Body of pancreas (tissue), 4 donors: ENCODE measurements at regions not wholly inside any gene's neighbourhood (a gene's known extent, or its start where the extent isn't known, plus 50 kb on each side); places are given as distances from the start of the nearest gene placed in this dataset.

ENCODE experiments used
- ATAC-seq: fragments of 150-250 bp; one replicate; pipeline ENCODE4 v1.9.1; 2016
- DNase-seq, 4 donors: peaks; one replicate each; pipeline ENCODE4 v3.0.0-alpha.2; 2019
- H3K27ac ChIP-seq, 4 donors: fragments of 200-600 bp; sonication (generic); 1 replicate in 3 of 4; 2 replicates in 1 of 4; pipeline versions ENCODE4 v1.5.1 to v1.6.1; 2016 to 2019; ENCODE audit warnings: mild to moderate bottlenecking in 1 of 4, mixed read lengths in 1 of 4, moderate library complexity in 1 of 4
- H3K27me3 ChIP-seq, 2 donors: fragments of 200-600 bp; sonication (generic); one replicate each; pipeline ENCODE4 v1.6.0; 2016; ENCODE audit warnings: mild to moderate bottlenecking in 1 of 2
- H3K36me3 ChIP-seq, 2 donors: fragments of 200-600 bp; sonication (generic); replicated peaks in 1 of 2; 2 replicates each; pipeline ENCODE4 v1.5.1; 2016; ENCODE audit warnings: low read depth in 2 of 2; ENCODE audit not compliant: insufficient read depth in 1 of 2
- H3K4me1 ChIP-seq: fragments of 200-600 bp; sonication (generic); one replicate; pipeline ENCODE4 v1.6.0; 2016
- H3K4me3 ChIP-seq, 2 donors: fragments of 200-600 bp; sonication (generic); 1 replicate in 1 of 2; 2 replicates in 1 of 2; pipeline ENCODE4 v1.5.1; 2016 to 2019
- H3K9me3 ChIP-seq, 3 donors: fragments of 200-600 bp; sonication (generic); 1 replicate in 2 of 3; 2 replicates in 1 of 3; pipeline ENCODE4 v1.5.1; 2016
- CTCF ChIP-seq, 7 experiments: fragments of 450-650 bp in 4 of 7; fragments of 200-600 bp in 3 of 7; sonication (generic) in 3 of 7; IDR thresholded peaks; one replicate each; pipeline ENCODE4 v1.5.1; 2016 to 2019; ENCODE audit warnings: antibody characterized with exemption in 7 of 7
- POLR2A ChIP-seq, 3 donors: fragments of 450-650 bp; IDR thresholded peaks; one replicate each; pipeline ENCODE4 v1.6.1; 2016; ENCODE audit warnings: antibody characterized with exemption in 3 of 3, mild to moderate bottlenecking in 2 of 3
- WGBS, 2 donors: methylation state at CpG; one replicate each; pipeline ENCODE4 v1.1.5; 2017; 5-methylcytosine and 5-hydroxymethylcytosine counted together
- intact Hi-C: fragments of 100-400 bp; cut with DNase I; formaldehyde crosslinking; loops from one replicate; pipeline ENCODE4 v1.15.1; 2023

- 92 to 96% methylated on average over 2 of the region's 2 CpGs for WGBS, 2 donors
Observed at GRCh38 chr7:131051304-131051703, 276.4 kb upstream of the MKLN1 start.

GRCh38 chr7:131052285-131052904 is 275.3 kb upstream of the MKLN1 start:
- Histone ChIP-seq H3K27ac (peak overlapping the region in 1 of 4 donors; percentile 19), H3K9me3 (no peaks in the 10 kb centered on the region), H3K36me3 (no peaks in the 10 kb centered on the region), H3K27me3 (no peaks in the 10 kb centered on the region), H3K4me1 (peaks cover 63% of the 10 kb centered on the region), H3K4me3 (no peak overlapping the region)
- intact Hi-C loops: no loop called here
- WGBS, 2 donors: 70 to 72% methylated on average over 4 of the region's 4 CpGs
- TF ChIP-seq CTCF (IDR thresholded peaks at IDR 0.05) (no peak), POLR2A (IDR thresholded peaks at IDR 0.05) (no peak)
- ATAC-seq (no peak), DNase-seq (no peak)

More at GRCh38 chr7:131051304-131051703, 276.4 kb upstream of the MKLN1 start:
- Histone ChIP-seq H3K27me3 (no peaks in the 10 kb centered on the region), H3K36me3 (no peaks in the 10 kb centered on the region), H3K4me1 (peaks cover 52% of the 10 kb centered on the region), H3K9me3 (no peaks in the 10 kb centered on the region), H3K4me3 (no peak overlapping the region), H3K27ac (no peak overlapping the region)
- TF ChIP-seq POLR2A (IDR thresholded peaks at IDR 0.05) (no peak), CTCF (IDR thresholded peaks at IDR 0.05) (no peak)
- ATAC-seq: no peak
- intact Hi-C loops: no loop called here
- DNase-seq: no peak

GRCh38 chr7:131056007-131056406 is 271.7 kb upstream of the MKLN1 start:
- WGBS, 2 donors: 64 to 66% methylated on average over 2 of the region's 2 CpGs
- no peak for TF ChIP-seq POLR2A (IDR thresholded peaks at IDR 0.05)
- no peak for TF ChIP-seq CTCF (IDR thresholded peaks at IDR 0.05)

GRCh38 chr7:131057015-131057793 is 270.5 kb upstream of the MKLN1 start:
- ATAC-seq (peak; percentile 92), DNase-seq (peak in 2 of 4 donors; percentile 39 to 78)
- Histone ChIP-seq H3K9me3 (no peaks in the 10 kb centered on the region), H3K27ac (peak overlapping the region in 3 of 4 donors; percentile 83 to 91 (median 85)), H3K4me3 (no peak overlapping the region), H3K4me1 (peaks cover 64% of the 10 kb centered on the region), H3K36me3 (no peaks in the 10 kb centered on the region), H3K27me3 (no peaks in the 10 kb centered on the region)
- 0 to 1% methylated on average over 6 of the region's 6 CpGs for WGBS, 2 donors
- intact Hi-C loops: no loop called here
- TF ChIP-seq CTCF (IDR thresholded peaks at IDR 0.05) (no peak), POLR2A (IDR thresholded peaks at IDR 0.05) (peak in 2 of 3 donors; percentile 9 to 48)

More at GRCh38 chr7:131056007-131056406, 271.7 kb upstream of the MKLN1 start:
- H3K27ac ChIP-seq: peak overlapping the region in 3 of 4 donors; percentile 83 to 91 (median 85)
- intact Hi-C loops: no loop called here
- H3K4me3 ChIP-seq: no peak overlapping the region
- DNase-seq: no peak
- no peaks in the 10 kb centered on the region for H3K36me3 ChIP-seq
- no peaks in the 10 kb centered on the region for H3K9me3 ChIP-seq
- no peaks in the 10 kb centered on the region for H3K27me3 ChIP-seq
- no peak for ATAC-seq
- peaks cover 62% of the 10 kb centered on the region for H3K4me1 ChIP-seq
